Endothelial cell (in vitro differentiated cells): ENCODE measurements at regions not wholly inside any gene's neighbourhood (a gene's known extent, or its start where the extent isn't known, plus 50 kb on each side); places are given as distances from the start of the nearest gene placed in this dataset.
"Not testable (repeated sequence)": the region's sequence is repeated elsewhere in the genome, so short reads cannot be mapped to it uniquely, and the experiment has no call there.

ENCODE experiments used
- DNase-seq: peaks from one replicate; pipeline ENCODE4 v3.0.0; 2021; ENCODE audit warnings: low spot score
- H3K27ac Mint-ChIP-seq: one replicate; pipeline ENCODE4 v1.8.0; 2021; ENCODE audit warnings: mixed read lengths, inconsistent platforms; ENCODE audit not compliant: unreplicated experiment
- H3K27me3 Mint-ChIP-seq: one replicate; pipeline ENCODE4 v1.8.0; 2021; ENCODE audit warnings: mild to moderate bottlenecking, moderate library complexity, mixed read lengths, inconsistent platforms; ENCODE audit not compliant: unreplicated experiment
- H3K36me3 Mint-ChIP-seq: one replicate; pipeline ENCODE4 v1.8.0; 2021; ENCODE audit warnings: mild to moderate bottlenecking, low read depth, mixed read lengths, inconsistent platforms; ENCODE audit not compliant: unreplicated experiment
- H3K4me1 Mint-ChIP-seq: one replicate; pipeline ENCODE4 v1.8.0; 2021; ENCODE audit warnings: mild to moderate bottlenecking, mixed read lengths, inconsistent platforms; ENCODE audit not compliant: unreplicated experiment
- H3K4me3 Mint-ChIP-seq: one replicate; pipeline ENCODE4 v1.8.0; 2021; ENCODE audit warnings: mild to moderate bottlenecking, mixed read lengths, inconsistent platforms; ENCODE audit not compliant: unreplicated experiment
- H3K9me3 Mint-ChIP-seq: one replicate; pipeline ENCODE4 v1.8.0; 2021; ENCODE audit warnings: mixed read lengths, inconsistent platforms; ENCODE audit not compliant: unreplicated experiment
- CTCF ChIP-seq: fragments of 200-600 bp; sonication (generic); IDR thresholded peaks from one replicate; pipeline ENCODE4 v1.5.0; 2021; ENCODE audit warnings: antibody characterized with exemption; ENCODE audit not compliant: unreplicated experiment

- no peak for DNase-seq
- no peak for TF ChIP-seq CTCF
- H3K4me3 Mint-ChIP-seq = no peak overlapping the region
- no peaks in the 10 kb centered on the region for H3K36me3 Mint-ChIP-seq
- peaks cover 3% of the 10 kb centered on the region for H3K27me3 Mint-ChIP-seq
- H3K4me1 Mint-ChIP-seq = no peaks in the 10 kb centered on the region
- no peaks in the 10 kb centered on the region for H3K9me3 Mint-ChIP-seq
- H3K27ac Mint-ChIP-seq = no peak overlapping the region
Measured at GRCh38 chr2:132033949-132034348, 127.8 kb downstream of the ANKRD30BL start.

- H3K27ac Mint-ChIP-seq = no peak overlapping the region
- H3K36me3 Mint-ChIP-seq = no peaks in the 10 kb centered on the region
- DNase-seq = no peak
- no peaks in the 10 kb centered on the region for H3K4me1 Mint-ChIP-seq
- TF ChIP-seq CTCF = no peak
- no peak overlapping the region for H3K4me3 Mint-ChIP-seq
- no peaks in the 10 kb centered on the region for H3K9me3 Mint-ChIP-seq
- no peaks in the 10 kb centered on the region for H3K27me3 Mint-ChIP-seq
Measured at GRCh38 chr2:132033365-132033764, 128.4 kb downstream of the ANKRD30BL start.

GRCh38 chr2:132012046-132012445 lies 149.7 kb downstream of the ANKRD30BL start:
- H3K9me3 Mint-ChIP-seq, H3K27me3 Mint-ChIP-seq, H3K4me3 Mint-ChIP-seq, H3K4me1 Mint-ChIP-seq, H3K36me3 Mint-ChIP-seq, H3K27ac Mint-ChIP-seq, DNase-seq: not testable (repeated sequence)

GRCh38 chr2:132009874-132010521 lies 151.8 kb downstream of the ANKRD30BL start:
- peak; percentile 10 for DNase-seq
- Mint-ChIP-seq H3K4me3 (peak overlapping the region; percentile 90), H3K36me3 (no peaks in the 10 kb centered on the region), H3K4me1 (no peaks in the 10 kb centered on the region), H3K27ac (no peak overlapping the region), H3K9me3 (no peaks in the 10 kb centered on the region), H3K27me3 (peaks cover 2% of the 10 kb centered on the region)
- TF ChIP-seq CTCF = no peak

GRCh38 chr2:132009177-132009873 lies 152.4 kb downstream of the ANKRD30BL start:
- TF ChIP-seq CTCF = no peak
- Mint-ChIP-seq H3K27me3 (peaks cover 2% of the 10 kb centered on the region), H3K36me3 (no peaks in the 10 kb centered on the region), H3K9me3 (no peaks in the 10 kb centered on the region), H3K4me3 (peak overlapping the region; percentile 92), H3K27ac (no peak overlapping the region), H3K4me1 (no peaks in the 10 kb centered on the region)
- DNase-seq = no peak

GRCh38 chr2:131990751-131991150 lies 171.0 kb downstream of the ANKRD30BL start:
- H3K4me3 Mint-ChIP-seq, DNase-seq, H3K27ac Mint-ChIP-seq, H3K4me1 Mint-ChIP-seq, H3K27me3 Mint-ChIP-seq, H3K36me3 Mint-ChIP-seq, H3K9me3 Mint-ChIP-seq: not testable (repeated sequence)

- H3K27me3 Mint-ChIP-seq, H3K4me1 Mint-ChIP-seq, H3K36me3 Mint-ChIP-seq, H3K9me3 Mint-ChIP-seq, DNase-seq, H3K27ac Mint-ChIP-seq, H3K4me3 Mint-ChIP-seq: not testable (repeated sequence)
Measured at GRCh38 chr2:131966671-131967070, 195.1 kb downstream of the ANKRD30BL start.
